Ovary (tissue), 3 donors: ENCODE measurements at regions not wholly inside any gene's neighbourhood (a gene's known extent, or its start where the extent isn't known, plus 50 kb on each side); places are given as distances from the start of the nearest gene placed in this dataset.

ENCODE experiments used
- EP300 ChIP-seq: sonication (generic); formaldehyde crosslinking; IDR thresholded peaks from one replicate; pipeline ENCODE4 v1.6.1; 2017; ENCODE audit warnings: antibody characterized with exemption
- POLR2A ChIP-seq: fragments of 450-650 bp; IDR thresholded peaks from one replicate; pipeline ENCODE4 v1.6.1; 2017; ENCODE audit warnings: antibody characterized with exemption, mild to moderate bottlenecking, moderate library complexity
- TF ChIP-seq, protein P1 (sequence below), 3 donors: fragments of 450-650 bp in 2 of 3; fragments of 200-600 bp in 1 of 3; IDR thresholded peaks; one replicate each; pipeline versions ENCODE4 v1.5.1 to v1.8.0; 2016 to 2022; ENCODE audit warnings: antibody characterized with exemption in 3 of 3, mild to moderate bottlenecking in 1 of 3
- donor health status: DM: no; HTN: no; CAD: no.

GRCh38 chr5:91271999-91272398 is 111.1 kb downstream of the ARRDC3 start:
- TF ChIP-seq, protein P1, sequence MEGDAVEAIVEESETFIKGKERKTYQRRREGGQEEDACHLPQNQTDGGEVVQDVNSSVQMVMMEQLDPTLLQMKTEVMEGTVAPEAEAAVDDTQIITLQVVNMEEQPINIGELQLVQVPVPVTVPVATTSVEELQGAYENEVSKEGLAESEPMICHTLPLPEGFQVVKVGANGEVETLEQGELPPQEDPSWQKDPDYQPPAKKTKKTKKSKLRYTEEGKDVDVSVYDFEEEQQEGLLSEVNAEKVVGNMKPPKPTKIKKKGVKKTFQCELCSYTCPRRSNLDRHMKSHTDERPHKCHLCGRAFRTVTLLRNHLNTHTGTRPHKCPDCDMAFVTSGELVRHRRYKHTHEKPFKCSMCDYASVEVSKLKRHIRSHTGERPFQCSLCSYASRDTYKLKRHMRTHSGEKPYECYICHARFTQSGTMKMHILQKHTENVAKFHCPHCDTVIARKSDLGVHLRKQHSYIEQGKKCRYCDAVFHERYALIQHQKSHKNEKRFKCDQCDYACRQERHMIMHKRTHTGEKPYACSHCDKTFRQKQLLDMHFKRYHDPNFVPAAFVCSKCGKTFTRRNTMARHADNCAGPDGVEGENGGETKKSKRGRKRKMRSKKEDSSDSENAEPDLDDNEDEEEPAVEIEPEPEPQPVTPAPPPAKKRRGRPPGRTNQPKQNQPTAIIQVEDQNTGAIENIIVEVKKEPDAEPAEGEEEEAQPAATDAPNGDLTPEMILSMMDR (IDR thresholded peaks at IDR 0.05), result no peak
- no peak for TF ChIP-seq EP300
- no peak for TF ChIP-seq POLR2A
